ENCODE measurements at regions not wholly inside any gene's neighbourhood (a gene's known extent, or its start where the extent isn't known, plus 50 kb on each side); places are given as distances from the start of the nearest gene placed in this dataset.

GRCh38 chr4:3832536-3833220, 66.5 kb downstream of the ADRA2C start:
- Histone ChIP-seq H3K79me2 (replicated peaks; ENCODE audit: insufficient read depth, low read length) (no peaks in the 10 kb centered on the region), H3K4me2 (ENCODE audit: low read length) (no peak overlapping the region), H3K36me3 (ENCODE audit: insufficient read depth, low read length) (no peaks in the 10 kb centered on the region), H3K9me3 (ENCODE audit: low read length) (no peaks in the 10 kb centered on the region), H4K20me1 (ENCODE audit: insufficient read depth) (no peaks in the 10 kb centered on the region), H3F3A (ENCODE audit: insufficient read depth, low read length, poor library complexity, severe bottlenecking) (no peaks in the 10 kb centered on the region), H3K9ac (ENCODE audit: low read length) (no peak overlapping the region), H2AFZ (ENCODE audit: low read depth, low read length) (no peak overlapping the region), H3K9me2 (ENCODE audit: insufficient read depth, low read length) (no peaks in the 10 kb centered on the region), H3K4me3 (ENCODE audit: low read length) (no peak overlapping the region), H3K27ac (ENCODE audit: low read length) (no peak overlapping the region), H3K27me3 (ENCODE audit: insufficient read depth, low read depth, low read length) (no peaks in the 10 kb centered on the region)
- TF ChIP-seq TAF1 (IDR thresholded peaks at IDR 0.05; ENCODE audit: low read depth) (no peak), EP300 (conservative IDR thresholded peaks at IDR 0.05; ENCODE audit: poor library complexity, severe bottlenecking) (no peak), REST (IDR thresholded peaks at IDR 0.05; ENCODE audit: borderline replicate concordance) (no peak), EZH2 (IDR thresholded peaks at IDR 0.05; ENCODE audit: borderline replicate concordance, insufficient read depth, low read length, poor library complexity, severe bottlenecking) (no peak), RAD21 (conservative IDR thresholded peaks at IDR 0.05) (no peak), MXI1 (conservative IDR thresholded peaks at IDR 0.05; ENCODE audit: poor library complexity, severe bottlenecking) (no peak), SMC3 (conservative IDR thresholded peaks at IDR 0.05; ENCODE audit: poor library complexity) (no peak), POLR2AphosphoS5 (IDR thresholded peaks at IDR 0.05) (no peak), CTCF (IDR thresholded peaks at IDR 0.05; ENCODE audit: poor library complexity, severe bottlenecking) (no peak)

GRCh38 chr4:3833326-3833989, 67.3 kb downstream of the ADRA2C start:
- no peak overlapping the region for H3K27ac ChIP-seq (ENCODE audit: low read length)
- no peak for TF ChIP-seq SMC3 (conservative IDR thresholded peaks at IDR 0.05; ENCODE audit: poor library complexity)
- no peak for TF ChIP-seq POLR2AphosphoS5 (IDR thresholded peaks at IDR 0.05)
- no peak for TF ChIP-seq RAD21 (conservative IDR thresholded peaks at IDR 0.05)
- no peak for TF ChIP-seq CTCF (IDR thresholded peaks at IDR 0.05; ENCODE audit: poor library complexity, severe bottlenecking)
- no peak for TF ChIP-seq REST (IDR thresholded peaks at IDR 0.05; ENCODE audit: borderline replicate concordance)
- no peak for TF ChIP-seq EP300 (conservative IDR thresholded peaks at IDR 0.05; ENCODE audit: poor library complexity, severe bottlenecking)
- no peak for TF ChIP-seq TAF1 (IDR thresholded peaks at IDR 0.05; ENCODE audit: low read depth)
- no peak for TF ChIP-seq MXI1 (conservative IDR thresholded peaks at IDR 0.05; ENCODE audit: poor library complexity, severe bottlenecking)
- TF ChIP-seq EZH2 (IDR thresholded peaks at IDR 0.05; ENCODE audit: borderline replicate concordance, insufficient read depth, low read length, poor library complexity, severe bottlenecking), result no peak
- no peaks in the 10 kb centered on the region for H4K20me1 ChIP-seq (ENCODE audit: insufficient read depth)
- no peaks in the 10 kb centered on the region for H3K9me3 ChIP-seq (ENCODE audit: low read length)
- no peaks in the 10 kb centered on the region for H3K79me2 ChIP-seq (replicated peaks; ENCODE audit: insufficient read depth, low read length)
- no peak overlapping the region for H3K9ac ChIP-seq (ENCODE audit: low read length)
- no peak overlapping the region for H3K4me3 ChIP-seq (ENCODE audit: low read length)
- no peaks in the 10 kb centered on the region for H3F3A ChIP-seq (ENCODE audit: insufficient read depth, low read length, poor library complexity, severe bottlenecking)
- H3K4me2 ChIP-seq (ENCODE audit: low read length), result no peak overlapping the region
- no peaks in the 10 kb centered on the region for H3K36me3 ChIP-seq (ENCODE audit: insufficient read depth, low read length)
- no peaks in the 10 kb centered on the region for H3K9me2 ChIP-seq (ENCODE audit: insufficient read depth, low read length)
- H3K27me3 ChIP-seq (ENCODE audit: insufficient read depth, low read depth, low read length), result no peaks in the 10 kb centered on the region
- no peak overlapping the region for H2AFZ ChIP-seq (ENCODE audit: low read depth, low read length)
